GM13976 (cell line): ENCODE measurements at regions not wholly inside any gene's neighbourhood (a gene's known extent, or its start where the extent isn't known, plus 50 kb on each side); places are given as distances from the start of the nearest gene placed in this dataset.
"Not testable (repeated sequence)": the region's sequence is repeated elsewhere in the genome, so short reads cannot be mapped to it uniquely, and the experiment has no call there.

Experiments used
- DNase-seq: peaks from one replicate; pipeline ENCODE4 v3.0.0; 2012; ENCODE audit warnings: low spot score
- in situ Hi-C: fragments of 300-500 bp; cut with MboI; formaldehyde crosslinking; loops from one replicate; pipeline ENCODE4 v1.12.0; 2022; ENCODE audit warnings: low sequenced_read_pairs, mixed read lengths, inconsistent platforms; ENCODE audit not compliant: unreplicated experiment
- TF ChIP-seq, protein P1 (sequence below): IDR thresholded peaks from 2 replicates; pipeline ENCODE4 v1.5.1; 2012; ENCODE audit warnings: borderline replicate concordance, mild to moderate bottlenecking; ENCODE audit not compliant: insufficient read depth; ENCODE audit errors: extremely low read depth, missing control alignments, control extremely low read depth

DNA sequence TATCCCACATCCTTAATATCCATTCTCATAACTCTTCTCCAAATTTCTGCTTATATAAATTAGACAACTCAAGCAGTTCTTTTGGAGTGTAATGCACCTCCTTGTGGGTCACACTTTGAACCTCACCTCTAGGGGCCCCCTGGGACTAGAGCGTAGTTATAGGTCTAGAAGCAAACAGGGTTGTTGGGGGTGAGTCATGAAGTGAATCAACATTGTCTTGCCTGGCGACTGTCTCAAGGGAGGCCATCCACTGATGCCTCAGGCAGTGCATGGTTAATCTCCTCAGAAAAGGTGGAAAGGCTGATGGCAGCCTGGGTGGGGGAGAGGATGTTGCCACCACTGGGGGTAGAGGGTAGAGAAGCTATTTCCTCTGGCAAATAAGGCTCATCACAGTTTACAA lies 129.1 kb downstream of the TNFRSF21 start:
- in situ Hi-C loops = no loop called here
- TF ChIP-seq, protein P1, sequence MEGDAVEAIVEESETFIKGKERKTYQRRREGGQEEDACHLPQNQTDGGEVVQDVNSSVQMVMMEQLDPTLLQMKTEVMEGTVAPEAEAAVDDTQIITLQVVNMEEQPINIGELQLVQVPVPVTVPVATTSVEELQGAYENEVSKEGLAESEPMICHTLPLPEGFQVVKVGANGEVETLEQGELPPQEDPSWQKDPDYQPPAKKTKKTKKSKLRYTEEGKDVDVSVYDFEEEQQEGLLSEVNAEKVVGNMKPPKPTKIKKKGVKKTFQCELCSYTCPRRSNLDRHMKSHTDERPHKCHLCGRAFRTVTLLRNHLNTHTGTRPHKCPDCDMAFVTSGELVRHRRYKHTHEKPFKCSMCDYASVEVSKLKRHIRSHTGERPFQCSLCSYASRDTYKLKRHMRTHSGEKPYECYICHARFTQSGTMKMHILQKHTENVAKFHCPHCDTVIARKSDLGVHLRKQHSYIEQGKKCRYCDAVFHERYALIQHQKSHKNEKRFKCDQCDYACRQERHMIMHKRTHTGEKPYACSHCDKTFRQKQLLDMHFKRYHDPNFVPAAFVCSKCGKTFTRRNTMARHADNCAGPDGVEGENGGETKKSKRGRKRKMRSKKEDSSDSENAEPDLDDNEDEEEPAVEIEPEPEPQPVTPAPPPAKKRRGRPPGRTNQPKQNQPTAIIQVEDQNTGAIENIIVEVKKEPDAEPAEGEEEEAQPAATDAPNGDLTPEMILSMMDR = no peak
- no peak for DNase-seq

GRCh38 chr6:47179286-47179685 lies 130.4 kb downstream of the TNFRSF21 start:
- in situ Hi-C loops = no loop called here
- DNase-seq = no peak
- TF ChIP-seq, protein P1 = no peak

DNA sequence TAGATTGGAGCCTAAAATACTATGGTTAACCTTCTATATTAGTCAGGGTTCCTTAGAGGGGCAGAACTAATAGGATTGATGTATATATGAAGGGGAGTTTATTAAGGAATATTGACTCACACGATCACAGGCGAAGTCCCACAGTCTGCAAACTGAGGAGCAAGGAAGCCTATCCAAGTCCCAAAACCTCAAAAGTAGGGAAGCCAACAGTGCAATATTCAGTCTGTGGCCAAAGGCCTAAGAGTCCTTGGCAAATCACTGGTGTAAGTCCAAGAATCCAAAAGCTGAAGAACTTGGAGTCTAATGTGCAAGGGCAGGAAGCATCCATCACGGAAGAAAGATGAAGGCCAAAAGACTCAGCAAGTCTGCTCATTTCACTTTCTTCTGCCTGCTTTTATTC lies 133.5 kb upstream of the ADGRF1 start:
- TF ChIP-seq, protein P1 = no peak
- no peak for DNase-seq
- in situ Hi-C loops = no loop called here

- in situ Hi-C loops = no loop called here
- TF ChIP-seq, protein P1 = no peak
- DNase-seq = no peak
These were observed 132.4 kb upstream of the ADGRF1 start for GRCh38 chr6:47174502-47175023.

- DNase-seq, in situ Hi-C loops: not testable (repeated sequence)
These were observed 131.9 kb upstream of the ADGRF1 start for GRCh38 chr6:47174063-47174462.

DNA sequence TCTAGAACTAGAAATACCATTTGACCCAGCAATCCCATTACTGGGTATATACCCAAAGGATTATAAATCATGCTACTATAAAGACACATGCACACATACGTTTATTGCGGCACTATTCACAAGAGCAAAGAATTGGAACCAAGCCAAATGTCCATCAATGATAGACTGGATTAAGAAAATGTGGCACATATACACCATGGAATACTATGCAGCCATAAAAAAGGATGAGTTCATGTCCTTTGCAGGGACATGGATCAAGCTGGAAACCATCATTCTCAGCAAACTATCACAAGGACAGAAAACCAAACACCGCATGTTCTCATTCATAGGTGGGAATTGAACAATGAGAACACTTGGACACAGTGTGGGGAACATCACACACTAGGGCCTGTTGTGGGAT lies 131.0 kb upstream of the ADGRF1 start:
- in situ Hi-C loops, DNase-seq: not testable (repeated sequence)

DNA sequence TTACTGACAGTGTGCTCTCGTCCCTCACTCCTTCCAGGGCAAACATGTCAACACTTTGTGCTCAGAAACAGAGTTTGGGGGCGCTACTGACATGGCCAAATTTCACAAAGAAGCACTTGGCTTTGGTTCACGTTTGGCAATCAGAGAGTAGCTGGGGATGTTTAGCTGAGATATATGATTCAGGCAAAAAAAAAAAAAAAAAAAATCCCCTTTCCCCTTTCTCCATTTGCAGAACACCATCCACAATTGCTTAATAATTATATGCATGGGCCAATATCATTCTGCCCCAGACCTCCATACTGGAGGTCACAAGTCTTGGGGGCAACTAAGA lies 128.4 kb upstream of the ADGRF1 start:
- in situ Hi-C loops = no loop called here
- no peak for DNase-seq
- TF ChIP-seq, protein P1 = no peak
